Activated naive CD4-positive, alpha-beta T cell treated with Interleukin-2 at 50 U/mL for 16 hours (primary cell): ENCODE measurements at regions not wholly inside any gene's neighbourhood (a gene's known extent, or its start where the extent isn't known, plus 50 kb on each side); places are given as distances from the start of the nearest gene placed in this dataset.

Experiments
- DNase-seq: peaks from one replicate; pipeline ENCODE4 v3.0.0-alpha.2; 2020

DNA sequence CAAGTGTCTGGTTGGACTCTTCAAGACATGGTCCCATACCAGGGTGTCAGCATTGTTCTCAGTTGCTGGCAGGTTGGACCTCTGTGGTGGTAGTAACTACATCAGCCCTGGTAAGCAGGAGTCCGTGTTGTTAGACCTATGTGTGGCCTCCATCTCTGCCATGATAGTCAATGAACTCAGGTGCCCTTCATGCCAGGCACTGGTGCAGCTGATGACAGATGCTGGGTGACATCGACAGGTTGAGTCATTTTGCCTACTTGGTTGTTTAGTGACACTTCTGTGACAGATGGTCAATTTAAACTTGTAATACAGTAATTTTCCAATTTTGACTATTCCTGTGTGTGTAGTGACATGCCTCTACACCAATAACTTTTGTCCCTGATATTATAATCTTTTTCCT lies 189.7 kb downstream of the SP3 start:
- no peak for DNase-seq

DNA sequence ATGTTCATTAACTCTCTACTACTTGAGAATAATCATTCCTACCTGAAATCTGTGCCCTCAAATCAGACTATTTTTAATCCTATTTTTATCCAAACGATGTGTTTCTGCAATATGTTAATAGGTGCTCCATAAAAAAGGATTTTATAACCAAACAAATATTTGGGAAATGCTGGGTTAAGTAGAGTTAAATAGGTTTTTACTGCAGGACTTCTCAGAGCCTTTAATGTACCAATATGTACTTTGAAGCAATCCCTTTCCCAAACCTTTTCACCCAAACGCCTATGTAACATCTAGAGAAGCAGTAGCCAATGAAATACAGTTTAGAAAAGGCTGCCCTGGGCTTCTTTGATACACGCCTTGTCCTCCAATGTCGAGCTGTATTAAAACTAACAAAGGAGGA lies 182.5 kb downstream of the SP3 start:
- DNase-seq = no peak

DNA sequence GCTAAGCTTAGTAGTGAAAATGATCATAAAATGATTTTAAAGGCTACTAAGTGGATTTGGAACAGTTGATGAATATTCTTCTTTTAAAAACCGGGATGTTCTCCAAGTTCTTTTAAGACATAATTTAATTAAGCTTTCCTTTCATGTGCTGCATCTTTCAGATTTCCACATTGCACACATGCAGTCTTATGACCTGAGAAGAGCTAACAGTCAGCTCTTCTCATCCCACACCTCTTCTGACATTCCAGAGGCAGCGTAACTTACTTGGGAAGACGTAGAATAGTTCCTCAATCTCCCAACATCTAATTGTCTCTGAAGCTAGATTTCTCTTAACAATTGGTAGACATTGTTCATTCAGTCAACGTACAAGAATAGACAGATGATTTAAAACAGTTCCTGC lies 181.8 kb downstream of the SP3 start:
- no peak for DNase-seq

GRCh38 chr2:173785813-173786212 lies 179.4 kb downstream of the SP3 start:
- no peak for DNase-seq

DNA sequence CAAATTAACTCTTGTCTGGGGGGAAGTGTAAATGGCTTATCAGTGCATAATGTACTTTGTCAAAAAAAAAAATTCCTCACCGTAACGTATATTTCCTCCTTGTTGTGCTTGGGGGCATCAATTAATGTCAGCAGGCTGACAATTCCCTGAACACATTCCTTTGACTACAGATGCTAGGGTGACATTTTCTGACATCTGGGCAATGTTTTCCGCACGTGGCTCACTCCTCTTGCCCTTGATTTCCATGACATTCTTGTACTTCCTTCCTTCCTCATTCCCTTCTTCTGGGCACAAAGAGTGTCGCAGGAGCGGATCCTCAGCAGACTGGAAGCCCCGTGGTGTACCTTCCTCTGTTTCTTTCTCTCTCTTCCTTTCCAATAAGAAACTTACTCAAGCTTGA lies 173.7 kb downstream of the SP3 start:
- DNase-seq = no peak

- no peak for DNase-seq
These were observed 173.0 kb downstream of the SP3 start for GRCh38 chr2:173792166-173792565.

DNA sequence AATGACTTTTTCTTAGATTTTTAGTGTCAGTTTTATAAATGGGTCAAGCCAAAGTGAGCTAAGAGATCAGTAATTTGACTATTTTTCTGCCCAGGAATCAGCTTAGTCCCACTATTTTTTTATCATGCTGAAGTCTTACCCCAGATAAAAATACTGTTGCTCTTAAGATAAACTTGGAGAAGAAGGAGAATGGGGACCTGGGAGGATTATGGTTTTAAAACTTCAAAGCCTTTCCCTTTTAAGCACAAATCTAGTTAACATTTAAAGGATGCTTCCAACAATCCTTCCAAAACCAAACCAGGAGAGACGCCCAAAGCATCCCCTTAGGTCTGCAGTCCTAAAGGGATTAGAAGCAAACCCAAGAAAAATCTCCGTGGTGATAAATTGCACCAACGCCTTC lies 172.4 kb downstream of the SP3 start:
- DNase-seq = no peak

DNA sequence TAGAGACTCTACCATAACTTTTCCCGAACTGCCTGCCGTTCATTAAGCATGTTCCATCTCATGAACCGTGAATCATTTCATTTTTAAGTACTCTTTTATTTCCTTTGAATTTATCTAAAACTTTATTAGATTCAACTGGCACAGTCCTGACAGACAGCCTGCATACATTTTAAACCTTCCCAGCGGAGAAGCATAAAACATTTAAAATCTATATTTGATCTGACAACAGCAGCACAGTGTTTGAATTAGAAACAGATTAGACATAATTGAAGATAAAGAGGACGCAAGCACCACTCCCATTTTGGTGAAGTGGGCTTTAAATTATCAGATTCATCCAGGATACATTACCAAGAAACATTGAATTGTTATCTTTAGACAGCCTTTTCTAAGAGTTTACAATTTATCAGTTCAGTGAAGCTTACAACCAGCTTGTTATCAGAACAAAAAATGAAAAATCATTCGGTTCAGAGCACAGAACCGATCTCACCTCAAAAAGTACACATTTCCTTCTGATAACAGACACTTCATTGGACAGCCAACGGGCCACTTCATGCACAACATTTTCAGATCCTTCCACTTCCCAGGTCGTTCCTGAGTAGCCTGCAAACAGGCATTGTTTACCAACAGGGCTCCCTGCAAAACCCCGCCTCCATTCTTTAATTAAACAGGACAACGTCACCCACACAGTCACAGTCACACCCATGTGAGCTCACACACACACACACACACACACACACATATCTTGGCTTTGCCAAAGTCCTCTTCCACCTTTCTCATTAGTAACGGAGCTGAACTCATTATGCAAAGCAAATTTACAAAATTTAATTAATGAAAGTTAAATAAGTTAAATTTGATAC lies 171.2 kb downstream of the SP3 start:
- DNase-seq = no peak

- DNase-seq = no peak
These were observed 167.4 kb downstream of the SP3 start for GRCh38 chr2:173797586-173798263.

DNA sequence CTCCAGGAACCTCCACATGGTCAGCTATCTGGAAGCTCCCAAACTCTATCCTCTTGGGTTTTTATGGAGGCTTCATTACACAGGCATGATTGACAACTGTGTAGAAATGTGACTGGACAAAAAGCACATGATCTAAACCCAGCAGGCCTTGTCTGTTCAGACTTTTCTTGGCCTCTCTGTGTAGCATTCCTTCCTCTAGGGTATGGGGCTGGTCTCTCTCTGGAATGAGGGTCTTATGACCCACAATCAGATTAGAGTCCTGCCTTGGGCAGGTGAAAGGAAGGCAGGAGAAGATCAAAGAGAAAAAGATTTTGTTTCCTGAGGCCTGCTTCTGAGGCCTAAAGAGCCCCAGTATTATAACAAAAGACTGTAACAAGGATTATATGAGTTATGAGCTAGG lies 162.7 kb downstream of the SP3 start:
- no peak for DNase-seq

- no peak for DNase-seq
These were observed 161.7 kb downstream of the SP3 start for GRCh38 chr2:173803449-173803848.

DNA sequence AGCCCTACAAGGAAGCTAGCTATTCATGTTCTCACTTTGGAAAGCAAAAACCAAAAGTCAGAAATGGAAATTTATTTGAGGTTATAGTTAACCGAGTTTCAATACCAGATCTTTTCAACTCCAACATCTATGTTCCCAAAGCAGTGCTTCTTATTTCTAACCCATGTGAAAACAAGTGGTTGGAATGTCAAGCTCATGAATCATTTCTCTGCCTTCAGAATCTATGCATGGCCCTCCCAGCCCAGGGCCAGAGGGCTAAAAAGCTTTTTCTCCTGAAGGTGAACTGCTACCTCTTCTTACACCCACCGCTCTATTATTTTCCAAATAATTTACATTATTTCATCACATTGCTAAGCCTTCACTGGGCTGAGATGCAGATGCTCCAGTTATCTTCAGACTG lies 158.4 kb downstream of the SP3 start:
- DNase-seq = no peak

DNA sequence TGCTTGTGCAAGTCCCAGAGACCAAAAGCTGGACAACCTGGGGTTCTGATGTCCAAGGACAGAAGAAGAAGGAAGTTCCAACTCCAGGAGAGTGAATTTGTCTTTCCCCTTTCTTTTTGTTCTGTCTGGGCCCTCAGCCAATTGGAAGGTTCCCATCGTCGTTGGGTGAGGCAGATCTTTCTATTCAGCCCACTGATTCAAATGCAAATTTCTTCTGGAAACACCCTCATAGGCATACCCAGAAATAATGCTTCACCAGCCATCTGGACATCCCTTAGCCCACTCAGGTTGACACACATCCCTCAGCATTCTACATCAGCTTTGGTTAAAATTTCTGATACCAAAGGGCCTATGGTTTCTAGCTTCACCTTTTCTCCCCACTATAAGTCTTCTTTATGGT lies 156.5 kb downstream of the SP3 start:
- DNase-seq = no peak

DNA sequence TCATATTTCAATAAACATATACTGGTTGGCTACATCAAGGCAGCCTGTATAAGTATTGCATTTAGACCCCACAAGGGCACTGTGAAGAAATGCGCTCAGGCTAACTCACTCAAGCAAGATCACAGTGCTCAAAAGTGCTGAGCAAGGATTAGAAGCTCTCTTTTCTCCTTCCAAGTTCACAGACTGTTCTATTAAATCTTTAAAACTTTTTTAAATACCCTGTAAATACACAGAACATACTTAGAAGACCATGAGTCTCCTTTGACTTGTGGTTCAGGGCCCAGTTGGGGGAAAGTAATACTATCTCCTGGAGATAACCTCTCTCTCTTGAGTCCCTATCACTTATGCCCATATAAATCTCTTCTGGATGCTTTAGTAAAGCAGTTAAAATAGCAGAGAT lies 152.9 kb downstream of the SP3 start:
- DNase-seq = no peak

GRCh38 chr2:173814306-173814705 lies 150.9 kb downstream of the SP3 start:
- DNase-seq = no peak

- DNase-seq = no peak
These were observed 149.4 kb downstream of the SP3 start for GRCh38 chr2:173815772-173816171.

DNA sequence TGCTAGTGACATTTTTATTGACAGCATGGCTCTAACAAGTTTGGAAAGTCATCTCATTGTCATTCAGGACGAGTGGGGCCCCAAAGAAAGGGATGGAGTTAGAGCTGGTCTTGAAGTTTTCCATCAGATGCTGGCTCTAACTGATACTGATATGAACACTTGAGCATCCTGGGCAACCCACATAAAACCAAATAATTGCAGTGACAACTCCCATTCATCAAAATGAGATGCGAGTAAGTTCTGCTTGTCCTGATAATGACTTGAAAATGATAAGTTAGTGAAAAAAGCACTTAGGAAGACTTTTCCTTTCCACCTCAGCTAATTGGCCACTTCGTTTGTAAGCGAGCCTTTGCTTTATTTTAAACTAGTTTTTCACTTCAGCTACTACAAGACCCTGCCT lies 147.6 kb downstream of the SP3 start:
- DNase-seq = no peak

DNA sequence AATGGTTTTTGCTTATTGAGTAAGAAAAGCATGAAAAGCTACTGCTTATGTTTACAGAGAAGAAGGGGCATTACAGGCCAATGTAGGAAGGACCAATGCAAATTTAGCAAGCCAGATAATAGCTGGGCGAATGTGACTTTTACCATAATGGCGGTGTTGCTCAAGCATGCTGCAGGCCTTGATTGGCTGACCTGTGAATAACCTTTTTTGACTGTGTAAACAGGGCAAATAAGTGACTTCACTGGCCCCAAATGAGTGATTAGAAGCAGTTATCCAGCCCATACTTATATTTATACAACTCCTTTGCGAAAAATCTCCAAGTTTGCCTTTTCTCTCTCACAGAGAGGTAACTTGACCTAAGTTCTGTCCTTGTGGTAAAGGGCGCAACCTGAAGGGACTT lies 146.9 kb downstream of the SP3 start:
- DNase-seq = no peak

- DNase-seq = no peak
These were observed 145.3 kb downstream of the SP3 start for GRCh38 chr2:173819852-173820251.

GRCh38 chr2:173821451-173821850 lies 143.7 kb downstream of the SP3 start:
- no peak for DNase-seq

DNA sequence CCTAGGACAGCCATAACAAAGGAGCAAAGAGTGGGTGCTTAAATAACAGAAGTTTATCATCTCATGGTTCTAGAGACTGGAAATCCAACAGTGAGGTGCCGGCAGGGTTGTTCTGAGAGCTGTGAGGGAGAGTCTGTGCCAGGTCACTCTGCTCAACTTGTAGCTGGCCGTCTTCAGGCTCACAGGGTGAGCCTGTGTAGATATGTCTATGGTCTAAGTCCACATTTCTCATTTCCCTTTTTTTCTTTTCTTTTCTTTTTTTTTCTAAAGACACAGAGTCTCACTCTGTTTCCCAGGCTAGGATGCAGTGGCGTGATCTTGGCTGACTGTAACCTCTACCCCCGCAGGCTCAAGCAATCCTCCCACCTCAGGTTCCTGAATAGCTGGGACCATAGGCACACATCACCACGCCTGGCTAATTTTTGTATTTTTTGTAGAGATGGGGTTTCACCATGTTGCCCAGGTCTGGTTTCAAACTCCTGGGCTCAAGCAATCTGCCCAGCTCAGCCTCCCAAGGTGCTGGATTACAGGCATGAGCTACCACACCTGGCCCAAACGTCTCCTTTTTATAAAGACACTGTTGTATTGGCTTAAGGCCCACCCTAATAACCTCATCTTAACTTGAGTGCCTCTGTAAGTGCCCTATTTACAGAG lies 142.2 kb downstream of the SP3 start:
- DNase-seq = no peak

GRCh38 chr2:173823543-173823939 lies 141.6 kb downstream of the SP3 start:
- DNase-seq = no peak

- no peak for DNase-seq
These were observed 136.7 kb downstream of the SP3 start for GRCh38 chr2:173828189-173829142.
